BJ (cell line): ENCODE measurements at regions not wholly inside any gene's neighbourhood (a gene's known extent, or its start where the extent isn't known, plus 50 kb on each side); places are given as distances from the start of the nearest gene placed in this dataset.

Experiments
- CTCF ChIA-PET: fragments of 350-600 bp; formaldehyde crosslinking; extraction: SDS; loops from one replicate; lab custom pipeline; 2021; ENCODE audit warnings: antibody characterized with exemption, inconsistent platforms; lab: Yijun Ruan, JAX
- POLR2A ChIA-PET: fragments of 300-600 bp; sonication (Branson Sonifier 250); formaldehyde crosslinking; extraction: SDS; loops from one replicate; lab custom pipeline; 2021; ENCODE audit warnings: antibody characterized with exemption; lab: Charles Lee
- DNase-seq: peaks from one replicate; pipeline ENCODE4 v3.0.0-alpha.2; 2011; ENCODE audit warnings: low read depth
- H3K27me3 ChIP-seq: 2 replicates; pipeline ENCODE4 v1.6.0; 2011; ENCODE audit warnings: low read length; ENCODE audit not compliant: control insufficient read depth, insufficient read depth
- H3K36me3 ChIP-seq: 2 replicates; pipeline ENCODE4 v1.5.1; 2011; ENCODE audit warnings: low read length; ENCODE audit not compliant: control insufficient read depth, insufficient read depth
- H3K4me3 ChIP-seq: 2 replicates; pipeline ENCODE4 v1.5.1; 2011; ENCODE audit warnings: low read depth, mild to moderate bottlenecking, control low read depth, low read length
- TF ChIP-seq, protein P1 (sequence below): IDR thresholded peaks from 2 replicates; pipeline ENCODE4 v1.5.1; 2011; ENCODE audit warnings: low read depth, mild to moderate bottlenecking, control low read depth, inconsistent platforms, low read length, moderate library complexity; ENCODE audit not compliant: insufficient read depth

- H3K4me3 ChIP-seq = no peak overlapping the region
- ChIA-PET CTCF (no interaction called here), POLR2A (no interaction called here)
- H3K36me3 ChIP-seq = no peaks in the 10 kb centered on the region
- DNase-seq = no peak
- H3K27me3 ChIP-seq = no peaks in the 10 kb centered on the region
- TF ChIP-seq, protein P1, sequence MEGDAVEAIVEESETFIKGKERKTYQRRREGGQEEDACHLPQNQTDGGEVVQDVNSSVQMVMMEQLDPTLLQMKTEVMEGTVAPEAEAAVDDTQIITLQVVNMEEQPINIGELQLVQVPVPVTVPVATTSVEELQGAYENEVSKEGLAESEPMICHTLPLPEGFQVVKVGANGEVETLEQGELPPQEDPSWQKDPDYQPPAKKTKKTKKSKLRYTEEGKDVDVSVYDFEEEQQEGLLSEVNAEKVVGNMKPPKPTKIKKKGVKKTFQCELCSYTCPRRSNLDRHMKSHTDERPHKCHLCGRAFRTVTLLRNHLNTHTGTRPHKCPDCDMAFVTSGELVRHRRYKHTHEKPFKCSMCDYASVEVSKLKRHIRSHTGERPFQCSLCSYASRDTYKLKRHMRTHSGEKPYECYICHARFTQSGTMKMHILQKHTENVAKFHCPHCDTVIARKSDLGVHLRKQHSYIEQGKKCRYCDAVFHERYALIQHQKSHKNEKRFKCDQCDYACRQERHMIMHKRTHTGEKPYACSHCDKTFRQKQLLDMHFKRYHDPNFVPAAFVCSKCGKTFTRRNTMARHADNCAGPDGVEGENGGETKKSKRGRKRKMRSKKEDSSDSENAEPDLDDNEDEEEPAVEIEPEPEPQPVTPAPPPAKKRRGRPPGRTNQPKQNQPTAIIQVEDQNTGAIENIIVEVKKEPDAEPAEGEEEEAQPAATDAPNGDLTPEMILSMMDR = no peak
Observed at GRCh38 chr2:120509213-120509815, 163.4 kb downstream of the INHBB start.

DNA sequence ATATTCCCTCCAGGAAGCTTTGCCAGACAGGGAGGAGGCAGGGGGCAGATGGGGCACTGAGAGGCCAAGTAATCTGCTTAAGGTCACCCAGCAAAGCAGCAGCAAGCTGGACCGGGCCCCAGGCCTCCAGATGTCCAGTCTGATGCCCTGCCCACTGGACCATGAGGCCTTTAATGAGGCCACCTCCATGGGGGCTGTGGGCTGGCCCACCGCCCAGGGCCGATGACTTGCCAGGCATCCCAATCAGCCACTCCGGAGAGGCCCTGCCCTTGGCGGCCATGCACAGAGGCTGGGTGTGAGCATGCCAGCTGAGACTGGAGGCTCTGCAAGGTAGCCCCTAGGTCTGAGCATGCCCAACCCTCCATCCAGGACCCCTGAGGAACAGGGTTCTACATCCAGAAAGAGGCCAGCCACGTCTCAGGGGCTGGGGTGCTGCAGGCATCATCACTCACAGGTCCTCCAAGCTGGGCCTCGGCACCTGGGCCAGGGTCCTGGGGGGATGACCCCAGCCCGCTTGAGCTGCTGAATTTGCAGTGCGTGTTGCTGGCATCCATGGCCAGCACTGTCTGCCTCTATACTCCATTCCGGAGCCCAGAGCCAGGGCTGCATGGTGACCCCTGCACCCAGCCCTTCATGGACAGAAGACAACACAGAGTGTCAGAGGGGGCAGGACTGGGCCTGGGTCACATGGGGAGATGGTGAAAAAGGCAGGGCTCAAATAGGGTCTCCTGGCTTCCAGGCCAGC, 164.2 kb downstream of the INHBB start:
- TF ChIP-seq, protein P1 = no peak
- H3K4me3 ChIP-seq = no peak overlapping the region
- no peak for DNase-seq
- H3K27me3 ChIP-seq = no peaks in the 10 kb centered on the region
- ChIA-PET CTCF (no interaction called here), POLR2A (no interaction called here)
- no peaks in the 10 kb centered on the region for H3K36me3 ChIP-seq

DNA sequence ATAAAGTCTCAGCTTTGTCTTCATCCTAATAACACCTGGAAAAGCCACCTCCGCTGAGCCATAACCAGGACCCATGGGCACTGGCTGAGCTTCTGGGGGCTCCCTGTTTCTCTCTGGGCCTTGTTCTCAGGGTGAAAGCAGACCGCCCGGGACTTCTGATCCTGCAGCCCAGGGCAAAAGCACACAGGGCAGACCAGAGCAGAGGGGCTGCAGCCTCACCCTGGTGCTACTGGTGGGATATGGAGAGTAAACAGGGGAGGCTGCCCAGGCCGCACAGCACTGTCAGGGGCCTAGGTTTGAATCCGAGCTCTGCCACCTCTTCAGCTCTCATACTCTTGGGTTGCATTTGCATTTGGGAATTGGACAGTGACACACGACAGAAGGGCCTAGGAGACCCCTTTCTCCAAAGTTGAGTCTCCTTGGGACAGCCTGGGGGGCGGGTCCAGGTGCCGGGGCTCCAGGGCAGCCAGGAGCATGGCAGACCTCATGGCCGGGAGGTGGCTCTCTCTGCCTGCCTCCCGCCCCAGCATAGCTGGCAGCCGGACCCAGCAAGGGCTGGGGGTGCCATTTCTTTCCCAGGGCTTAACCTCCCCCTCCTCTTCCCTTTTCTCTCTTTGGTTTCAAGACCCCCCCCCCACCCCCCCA, 164.9 kb downstream of the INHBB start:
- ChIA-PET CTCF (no interaction called here), POLR2A (no interaction called here)
- H3K4me3 ChIP-seq = no peak overlapping the region
- DNase-seq = no peak
- TF ChIP-seq, protein P1 = no peak
- H3K27me3 ChIP-seq = no peaks in the 10 kb centered on the region
- no peaks in the 10 kb centered on the region for H3K36me3 ChIP-seq

GRCh38 chr2:120511536-120511935, 165.6 kb downstream of the INHBB start:
- TF ChIP-seq, protein P1 = no peak
- H3K4me3 ChIP-seq = no peak overlapping the region
- no peak for DNase-seq
- CTCF ChIA-PET = no interaction called here
- peaks cover 2% of the 10 kb centered on the region; the same call in 1 of the 2 replicates for H3K27me3 ChIP-seq
- no peaks in the 10 kb centered on the region for H3K36me3 ChIP-seq
- POLR2A ChIA-PET = no interaction called here
